NCI-H82 (cell line): ENCODE measurements at regions not wholly inside any gene's neighbourhood (a gene's known extent, or its start where the extent isn't known, plus 50 kb on each side); places are given as distances from the start of the nearest gene placed in this dataset.
A peak's percentile ranks its signal among the peaks of the same experiment; 100 is the strongest.

Experiments used
- DNase-seq: peaks from one replicate; lab custom pipeline; 2025; lab: John Stamatoyannopoulos, UW

DNA sequence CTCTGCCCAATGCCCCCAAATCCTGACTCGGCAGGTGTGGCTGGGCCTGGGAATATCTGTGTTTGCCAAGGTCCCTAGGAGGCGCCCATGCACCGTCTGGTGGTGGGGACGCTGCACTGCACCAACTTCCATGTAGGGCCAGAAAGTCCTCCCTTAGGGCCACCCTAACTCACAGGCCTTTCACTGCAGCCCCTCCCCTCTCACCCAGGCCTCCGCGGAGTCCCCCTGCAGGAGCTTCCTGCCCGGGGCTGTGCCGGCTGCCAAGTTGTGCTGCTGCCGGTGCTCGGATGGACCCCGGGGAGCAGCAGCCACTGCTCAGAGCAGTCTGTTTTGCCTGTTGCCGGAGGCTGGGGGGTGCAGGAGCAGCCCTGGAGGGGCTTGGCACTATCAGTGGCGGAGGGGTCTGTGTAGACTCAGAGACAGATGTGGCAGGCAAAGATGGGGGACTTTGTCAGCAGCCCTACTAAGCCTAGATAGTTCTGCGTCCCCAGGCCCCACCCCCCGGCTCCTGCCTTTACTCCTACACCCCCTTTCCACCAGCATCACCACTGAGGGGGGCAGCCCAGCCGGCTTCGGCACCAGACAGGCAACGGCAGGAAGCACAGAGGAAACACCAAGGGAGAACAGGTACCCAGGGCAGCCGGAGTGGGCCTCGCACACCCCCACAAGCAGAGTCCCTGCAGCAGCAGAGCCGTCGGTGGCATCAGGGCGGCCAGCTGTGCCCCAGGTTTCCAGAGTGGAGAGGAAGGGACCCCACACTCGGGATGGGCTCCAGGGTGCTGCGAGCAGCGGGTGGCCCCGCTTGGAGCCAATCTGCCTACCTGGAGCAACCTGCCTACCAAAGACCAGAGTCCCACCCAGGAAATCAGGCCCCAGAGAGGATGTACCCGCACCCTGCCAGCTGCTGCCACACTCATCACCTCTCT is 124.3 kb downstream of the TRIM29 start:
- peak; percentile 76 for DNase-seq

- DNase-seq = peak; percentile 12
These were observed 125.7 kb downstream of the TRIM29 start for GRCh38 chr11:120012245-120012644.

DNA sequence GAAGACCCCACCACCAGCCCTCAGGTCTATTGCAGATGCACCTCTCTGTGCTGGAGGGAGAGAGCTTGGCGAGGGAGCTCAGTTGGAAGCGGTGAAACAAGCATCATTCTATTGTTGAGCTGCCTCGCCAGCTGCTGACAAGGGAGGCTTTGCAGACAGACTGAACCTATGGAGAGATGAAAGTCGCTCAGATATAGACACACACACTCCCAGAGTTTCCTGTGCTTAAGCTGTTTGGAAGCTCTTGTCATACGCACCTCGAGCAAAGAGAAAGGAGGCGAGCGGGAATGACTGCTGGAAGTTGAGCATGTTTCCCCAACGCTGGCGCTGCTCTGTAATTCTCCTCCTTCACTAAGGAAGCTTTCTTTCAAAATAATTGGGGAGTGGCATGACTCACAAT is 126.1 kb downstream of the TRIM29 start:
- no peak for DNase-seq

- DNase-seq = no peak
These were observed 127.1 kb downstream of the TRIM29 start for GRCh38 chr11:120010775-120011174.

- no peak for DNase-seq
These were observed 128.0 kb downstream of the TRIM29 start for GRCh38 chr11:120009938-120010337.

DNA sequence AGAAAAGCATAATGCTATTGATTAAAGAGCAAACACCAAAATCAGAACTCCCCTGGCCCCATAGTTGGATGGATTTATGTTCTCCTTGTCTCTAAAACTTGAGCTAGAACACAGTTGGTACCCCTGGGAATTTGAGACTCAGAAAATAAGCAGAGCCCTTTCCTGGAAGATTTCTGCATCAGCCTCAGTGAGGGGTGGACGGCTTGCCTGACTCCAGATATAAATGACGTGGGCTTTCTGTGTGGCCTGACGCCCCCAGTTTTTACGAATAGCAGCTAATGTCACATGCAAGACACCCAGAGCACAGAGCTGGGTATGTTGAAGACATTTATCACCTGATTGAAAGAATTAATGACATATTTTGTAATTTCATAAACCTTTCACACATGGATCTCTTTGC is 130.8 kb downstream of the TRIM29 start:
- no peak for DNase-seq

DNA sequence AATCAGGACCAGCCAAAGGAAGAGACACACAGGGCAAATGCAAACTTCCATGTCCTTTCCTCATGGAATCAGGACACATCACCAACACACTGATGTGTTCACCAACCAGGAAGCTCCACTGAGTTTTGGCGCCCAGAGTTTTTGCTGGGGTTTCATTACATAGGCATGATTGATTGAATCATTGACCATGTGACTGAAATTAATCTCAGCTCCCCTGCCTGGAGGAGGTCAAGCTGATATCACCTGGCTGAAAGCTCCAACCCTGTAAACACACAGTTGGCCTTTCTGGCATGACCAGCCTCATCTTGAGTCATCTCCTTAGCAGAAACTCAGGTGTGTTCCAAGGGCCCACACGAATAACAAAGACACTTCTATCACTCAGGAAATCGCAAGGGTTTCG is 133.2 kb downstream of the TRIM29 start:
- DNase-seq = no peak

DNA sequence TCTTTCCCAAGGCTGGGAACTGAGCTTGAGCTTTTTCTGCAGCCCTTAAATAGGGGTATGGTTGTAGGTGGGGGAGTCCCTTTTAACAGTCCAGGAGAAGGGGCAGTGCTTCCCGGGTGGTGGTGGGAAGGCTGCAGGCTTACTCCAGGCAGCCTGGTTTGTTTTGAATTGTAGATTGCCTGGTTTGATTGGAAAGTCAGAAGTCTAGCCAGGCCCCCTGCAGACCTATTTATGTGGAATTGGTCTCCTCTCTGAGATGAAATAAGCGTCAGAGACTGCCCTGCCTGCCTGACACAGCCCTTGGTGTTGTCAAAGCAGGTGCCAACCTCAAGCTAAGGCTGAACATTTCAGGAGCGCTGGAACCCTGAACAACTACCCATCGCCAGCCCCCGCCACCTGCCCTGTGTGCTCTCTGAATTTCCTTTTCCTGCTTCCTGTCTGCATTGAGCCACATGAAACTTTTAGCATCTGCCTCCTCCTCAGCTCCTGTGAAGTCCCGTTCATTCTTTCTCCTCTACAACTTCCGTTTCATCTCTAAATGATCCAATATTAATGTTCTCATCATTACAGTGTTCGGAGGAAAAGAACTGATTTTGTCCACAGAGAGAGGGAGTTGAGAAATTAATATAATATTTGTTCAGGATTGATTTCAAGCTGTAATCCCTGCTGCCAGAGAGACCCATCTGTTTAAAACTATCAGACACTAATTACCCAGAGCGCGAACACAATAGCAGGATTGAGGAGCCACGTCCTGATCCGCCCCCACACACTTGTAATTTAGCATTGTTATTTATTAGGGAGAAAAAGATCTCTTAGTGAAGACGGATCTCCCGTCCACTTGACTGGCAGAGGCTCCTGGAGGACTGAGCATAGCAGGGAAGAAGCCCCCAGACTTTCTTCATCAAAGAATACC is 136.5 kb downstream of the TRIM29 start:
- peak; percentile 87 for DNase-seq

DNA sequence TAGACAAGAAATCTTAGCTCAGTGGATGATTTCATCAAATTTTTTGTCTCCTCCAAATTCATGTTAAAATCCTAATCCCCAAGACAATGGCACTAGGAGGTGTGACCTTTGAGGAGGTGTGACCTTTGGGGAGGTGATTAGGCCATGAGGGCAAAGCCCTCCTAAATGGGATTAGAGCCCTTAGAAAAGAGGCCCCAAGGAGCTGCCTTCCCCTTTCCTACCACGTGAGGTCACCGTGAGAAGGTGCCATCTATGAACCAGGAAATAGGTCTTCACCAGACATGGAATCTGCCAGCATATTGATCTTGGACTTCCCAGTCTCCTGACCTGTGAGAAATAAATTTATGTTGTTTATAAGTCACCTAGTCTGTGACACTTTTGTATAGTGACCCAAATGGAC is 138.7 kb downstream of the TRIM29 start:
- peak; percentile 71 for DNase-seq

DNA sequence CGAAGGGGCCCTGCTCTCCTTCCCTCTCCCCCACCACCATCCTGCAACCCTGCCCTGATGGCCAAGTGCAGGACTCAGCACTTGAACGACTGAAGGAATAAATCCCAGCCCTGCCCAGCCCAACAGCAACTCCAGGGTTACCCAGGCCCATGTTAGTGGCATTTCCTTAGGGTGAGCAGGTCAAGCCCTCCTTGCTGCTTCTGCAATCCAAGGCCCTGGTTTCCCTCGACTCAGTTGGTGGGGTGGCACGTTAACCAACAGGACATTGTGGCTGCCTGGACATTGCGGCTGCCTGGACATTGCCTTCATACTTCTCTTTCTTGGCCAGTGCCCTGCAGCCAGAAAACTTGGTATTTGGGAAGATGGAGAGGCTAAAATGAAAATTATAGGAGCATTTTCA is 141.4 kb downstream of the TRIM29 start:
- no peak for DNase-seq

- no peak for DNase-seq
These were observed 142.0 kb downstream of the TRIM29 start for GRCh38 chr11:119995730-119996491.

- peak; percentile 50 for DNase-seq
These were observed 144.2 kb downstream of the TRIM29 start for GRCh38 chr11:119993722-119994121.

GRCh38 chr11:119992171-119993051 is 145.5 kb downstream of the TRIM29 start:
- no peak for DNase-seq

GRCh38 chr11:119991669-119992068 is 146.2 kb downstream of the TRIM29 start:
- peak; percentile 92 for DNase-seq

DNA sequence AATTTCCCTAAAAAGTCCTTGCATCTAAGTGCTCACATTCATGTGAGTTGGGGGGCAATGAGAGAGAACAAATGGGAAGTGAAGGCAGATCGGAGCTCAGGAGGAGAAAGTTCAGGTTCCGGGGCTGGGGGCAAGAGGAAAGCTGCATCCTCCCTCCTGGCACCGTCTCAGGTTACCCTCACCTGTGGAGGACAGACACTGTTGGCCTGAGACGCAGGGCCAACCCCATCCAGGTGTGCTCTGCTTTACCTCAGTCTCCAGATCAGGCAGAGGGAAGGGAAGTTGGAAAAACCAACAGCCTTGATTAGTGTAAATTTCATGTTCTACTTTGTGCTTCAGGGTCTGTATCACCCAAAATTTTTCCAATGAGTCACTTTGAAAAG is 146.9 kb downstream of the TRIM29 start:
- no peak for DNase-seq

DNA sequence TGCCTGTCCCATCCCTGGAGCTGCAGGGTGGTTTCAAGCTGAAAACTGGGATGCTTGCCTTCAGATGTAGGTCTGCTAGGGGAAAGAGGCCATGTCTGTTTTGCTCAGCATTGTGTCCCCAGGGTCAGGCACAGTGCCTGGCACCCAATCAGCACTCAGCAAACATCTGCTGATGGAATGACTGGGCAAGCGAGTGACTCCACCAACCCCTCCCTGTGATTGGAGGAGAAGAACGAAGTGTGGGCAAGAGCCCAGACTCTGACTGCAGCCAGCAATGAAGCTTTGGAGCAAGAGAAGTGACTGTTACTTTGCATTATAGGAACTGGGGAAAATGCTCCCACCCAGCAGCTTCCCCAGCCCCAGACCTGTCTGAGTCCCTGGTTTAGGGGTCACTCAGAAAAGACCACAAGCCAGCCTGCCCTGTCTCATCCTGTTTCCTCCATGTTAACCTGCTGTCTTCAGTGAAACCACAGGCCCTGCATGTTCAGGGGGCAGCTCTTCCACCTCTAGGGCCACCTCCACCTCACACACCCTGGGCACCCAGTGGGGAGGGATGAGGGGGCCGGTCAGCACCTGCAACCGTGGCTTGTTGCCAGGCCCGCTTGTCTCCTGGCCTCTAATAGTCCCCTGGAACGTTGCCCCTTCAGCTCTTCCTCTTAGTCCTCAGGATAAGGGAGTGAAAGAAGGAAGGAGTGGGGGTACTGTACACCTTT is 147.4 kb downstream of the TRIM29 start:
- DNase-seq = no peak

DNA sequence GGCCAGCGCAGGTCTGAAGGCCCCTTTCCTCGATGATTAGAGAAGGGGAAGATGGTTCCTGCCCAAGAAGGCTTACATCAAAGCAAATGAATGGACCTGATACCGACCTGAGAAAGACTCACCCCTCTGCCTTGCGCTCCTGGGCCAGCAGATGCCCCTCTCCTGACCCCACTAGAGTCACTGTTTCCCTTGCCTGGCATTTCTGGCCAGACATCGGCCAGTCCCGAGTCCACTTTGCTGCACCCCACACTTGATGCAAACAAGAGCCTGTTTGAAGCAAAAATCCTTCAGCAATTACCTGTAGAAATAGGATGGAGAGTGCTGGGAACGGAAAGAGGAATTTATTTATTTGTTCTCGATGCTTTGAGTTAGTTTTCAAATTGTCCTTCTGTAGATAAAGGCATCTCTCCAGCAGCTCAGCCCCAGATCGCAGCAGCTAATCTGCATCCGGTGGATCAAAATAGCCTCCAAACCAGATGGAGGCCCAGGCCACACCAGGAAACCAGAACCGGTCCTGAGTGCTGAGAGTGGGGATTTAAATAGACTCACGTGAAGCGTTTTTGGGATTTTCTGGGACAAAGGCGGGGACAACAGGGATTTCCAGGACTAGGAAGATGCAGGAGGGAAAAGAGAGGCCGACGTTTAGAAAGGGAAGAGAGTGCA is 148.6 kb downstream of the TRIM29 start:
- DNase-seq = peak; percentile 49

- DNase-seq = no peak
These were observed 152.4 kb downstream of the TRIM29 start for GRCh38 chr11:119985551-119985950.

- peak; percentile 18 for DNase-seq
These were observed 154.1 kb downstream of the TRIM29 start for GRCh38 chr11:119983816-119984215.

DNA sequence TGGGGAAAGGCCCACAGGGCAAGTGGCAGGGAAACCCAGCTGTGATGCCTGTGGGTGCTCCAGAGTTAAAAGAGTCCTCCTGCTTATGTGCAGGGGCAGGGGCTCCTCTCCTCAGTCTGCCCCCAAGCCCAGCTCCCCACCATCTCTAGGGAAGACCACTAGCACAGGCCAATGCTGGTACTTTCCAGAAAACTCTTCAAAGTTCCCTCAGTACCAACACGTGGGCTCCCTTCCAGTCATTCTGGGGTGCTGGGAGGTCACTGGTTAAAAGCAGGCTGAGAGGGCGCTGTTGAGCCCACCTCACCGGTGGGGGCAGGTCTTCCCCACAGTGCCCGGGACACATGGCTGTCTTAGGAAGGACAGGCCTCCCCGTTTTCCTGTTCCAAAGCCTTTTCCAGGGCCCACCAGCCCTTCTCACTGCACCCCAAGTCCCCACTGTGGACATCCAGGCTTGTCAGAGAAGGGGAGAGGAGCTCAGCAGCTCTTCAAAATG is 154.6 kb downstream of the TRIM29 start:
- peak; percentile 10 for DNase-seq
